Keratinocyte (primary cell): ENCODE measurements at regions not wholly inside any gene's neighbourhood (a gene's known extent, or its start where the extent isn't known, plus 50 kb on each side); places are given as distances from the start of the nearest gene placed in this dataset.

ENCODE experiments used
- EZH2 ChIP-seq: IDR thresholded peaks from one replicate; pipeline ENCODE4 v1.6.1; 2012; ENCODE audit warnings: inconsistent platforms, mild to moderate bottlenecking, low read length, moderate library complexity
- TF ChIP-seq, protein P1 (sequence below), 3 experiments: IDR thresholded peaks in 1 of 3; conservative IDR thresholded peaks in 1 of 3; optimal IDR thresholded peaks in 1 of 3; 2 replicates in 2 of 3; 3 replicates in 1 of 3; pipeline versions ENCODE3 to v1.5.1; 2011; ENCODE audit warnings: low read length in 3 of 3, mild to moderate bottlenecking in 3 of 3, moderate library complexity in 2 of 3, control low read depth in 1 of 3, inconsistent platforms in 1 of 3; ENCODE audit not compliant: insufficient read depth in 2 of 3; ENCODE audit errors: extremely low read depth in 1 of 3

DNA sequence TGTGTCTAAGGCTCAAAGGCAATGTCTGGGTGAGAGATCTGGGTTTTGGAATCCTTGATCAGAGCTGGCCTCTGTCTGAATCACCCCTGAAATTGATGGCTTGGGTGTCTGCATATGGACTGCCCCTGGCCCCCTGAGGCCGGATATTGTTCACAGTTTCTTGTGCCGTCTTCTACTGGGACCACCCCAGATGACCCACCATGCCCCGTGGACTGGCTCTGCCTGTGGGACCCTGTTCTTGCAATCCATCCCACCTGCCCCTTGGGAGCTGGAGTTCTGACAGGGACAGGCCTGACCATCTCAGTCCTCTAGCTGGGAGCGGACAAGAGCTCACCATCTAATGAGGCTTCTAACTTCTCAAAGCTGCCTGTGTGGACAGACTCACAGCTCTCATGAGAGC is 119.9 kb downstream of the FAM43A start:
- TF ChIP-seq, protein P1, sequence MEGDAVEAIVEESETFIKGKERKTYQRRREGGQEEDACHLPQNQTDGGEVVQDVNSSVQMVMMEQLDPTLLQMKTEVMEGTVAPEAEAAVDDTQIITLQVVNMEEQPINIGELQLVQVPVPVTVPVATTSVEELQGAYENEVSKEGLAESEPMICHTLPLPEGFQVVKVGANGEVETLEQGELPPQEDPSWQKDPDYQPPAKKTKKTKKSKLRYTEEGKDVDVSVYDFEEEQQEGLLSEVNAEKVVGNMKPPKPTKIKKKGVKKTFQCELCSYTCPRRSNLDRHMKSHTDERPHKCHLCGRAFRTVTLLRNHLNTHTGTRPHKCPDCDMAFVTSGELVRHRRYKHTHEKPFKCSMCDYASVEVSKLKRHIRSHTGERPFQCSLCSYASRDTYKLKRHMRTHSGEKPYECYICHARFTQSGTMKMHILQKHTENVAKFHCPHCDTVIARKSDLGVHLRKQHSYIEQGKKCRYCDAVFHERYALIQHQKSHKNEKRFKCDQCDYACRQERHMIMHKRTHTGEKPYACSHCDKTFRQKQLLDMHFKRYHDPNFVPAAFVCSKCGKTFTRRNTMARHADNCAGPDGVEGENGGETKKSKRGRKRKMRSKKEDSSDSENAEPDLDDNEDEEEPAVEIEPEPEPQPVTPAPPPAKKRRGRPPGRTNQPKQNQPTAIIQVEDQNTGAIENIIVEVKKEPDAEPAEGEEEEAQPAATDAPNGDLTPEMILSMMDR (optimal IDR thresholded peaks at IDR 0.05 in 1 of 3, IDR thresholded peaks at IDR 0.05 in 1 of 3, conservative IDR thresholded peaks at IDR 0.05 in 1 of 3; ENCODE audit: extremely low read depth in 1 of 3, insufficient read depth in 2 of 3, low read length in 3 of 3): no peak
- no peak for TF ChIP-seq EZH2
